Keratinocyte (primary cell): ENCODE measurements at regions not wholly inside any gene's neighbourhood (a gene's known extent, or its start where the extent isn't known, plus 50 kb on each side); places are given as distances from the start of the nearest gene placed in this dataset.

Experiments
- DNase-seq: peaks from one replicate; pipeline ENCODE4 v3.0.0-alpha.2; 2011; ENCODE audit warnings: low read depth, missing footprints, low spot score
- FAIRE-seq: peaks from 2 replicates; lab custom pipeline; 2011; peaks lifted over from hg19 to GRCh38; lab: Jason Lieb, UNC
- H2AFZ ChIP-seq: 2 replicates; pipeline ENCODE4 v1.6.0; 2012; ENCODE audit warnings: low read length, control low read depth, inconsistent platforms; ENCODE audit not compliant: control insufficient read depth
- H3K27ac ChIP-seq: 2 replicates; pipeline ENCODE4 v1.5.1; 2011; ENCODE audit warnings: low read length; ENCODE audit not compliant: control insufficient read depth, insufficient read depth
- H3K27me3 ChIP-seq: 3 replicates; pipeline ENCODE4 v1.6.0; 2011; ENCODE audit warnings: low read length; ENCODE audit not compliant: control insufficient read depth, insufficient read depth; ENCODE audit errors: extremely low read depth
- H3K36me3 ChIP-seq, 2 experiments: 2 replicates in 1 of 2; 3 replicates in 1 of 2; pipeline ENCODE4 v1.5.1; 2011; ENCODE audit warnings: low read length in 2 of 2, mild to moderate bottlenecking in 1 of 2; ENCODE audit not compliant: control insufficient read depth in 2 of 2, insufficient read depth in 2 of 2; ENCODE audit errors: extremely low read depth in 1 of 2
- H3K4me1 ChIP-seq: 3 replicates; pipeline ENCODE4 v1.5.1; 2011; ENCODE audit warnings: low read length; ENCODE audit not compliant: control insufficient read depth, insufficient read depth; ENCODE audit errors: extremely low read depth
- H3K4me2 ChIP-seq: 3 replicates; pipeline ENCODE4 v1.6.0; 2011; ENCODE audit warnings: low read depth, low read length; ENCODE audit not compliant: control insufficient read depth, insufficient read depth; ENCODE audit errors: extremely low read depth
- H3K4me3 ChIP-seq, 3 experiments: fragments of 200-600 bp in 1 of 3; sonication (generic) in 1 of 3; 2 replicates in 2 of 3; 3 replicates in 1 of 3; pipeline ENCODE4 v1.5.1; 2011 to 2016; ENCODE audit warnings: low read length in 3 of 3, mild to moderate bottlenecking in 3 of 3, control low read depth in 2 of 3, inconsistent platforms in 1 of 3, low read depth in 1 of 3, mixed read lengths in 1 of 3, mixed run types in 1 of 3, moderate library complexity in 1 of 3; ENCODE audit not compliant: control insufficient read depth in 2 of 3, insufficient read depth in 2 of 3; ENCODE audit errors: extremely low read depth in 1 of 3
- H3K79me2 ChIP-seq: 2 replicates; pipeline ENCODE4 v1.6.0; 2012; ENCODE audit warnings: low read length; ENCODE audit not compliant: control insufficient read depth, insufficient read depth
- H3K9ac ChIP-seq: 3 replicates; pipeline ENCODE4 v1.6.0; 2011; ENCODE audit warnings: low read length; ENCODE audit not compliant: control insufficient read depth, insufficient read depth; ENCODE audit errors: extremely low read depth
- H3K9me1 ChIP-seq: 3 replicates; pipeline ENCODE4 v1.6.0; 2011; ENCODE audit warnings: low read length; ENCODE audit not compliant: control insufficient read depth, insufficient read depth; ENCODE audit errors: extremely low read depth
- H3K9me3 ChIP-seq: 2 replicates; pipeline ENCODE4 v1.5.1; 2012; ENCODE audit warnings: low read depth, low read length; ENCODE audit not compliant: control insufficient read depth
- H4K20me1 ChIP-seq: 3 replicates; pipeline ENCODE4 v1.6.0; 2011; ENCODE audit warnings: low read length; ENCODE audit not compliant: control insufficient read depth, insufficient read depth; ENCODE audit errors: extremely low read depth
- CTCF ChIP-seq, 3 experiments: IDR thresholded peaks in 1 of 3; conservative IDR thresholded peaks in 1 of 3; optimal IDR thresholded peaks in 1 of 3; 2 replicates in 2 of 3; 3 replicates in 1 of 3; pipeline versions ENCODE3 to v1.5.1; 2011; ENCODE audit warnings: low read length in 3 of 3, mild to moderate bottlenecking in 3 of 3, moderate library complexity in 2 of 3, control low read depth in 1 of 3, inconsistent platforms in 1 of 3; ENCODE audit not compliant: insufficient read depth in 2 of 3; ENCODE audit errors: extremely low read depth in 1 of 3
- EZH2 ChIP-seq: IDR thresholded peaks from one replicate; pipeline ENCODE4 v1.6.1; 2012; ENCODE audit warnings: inconsistent platforms, mild to moderate bottlenecking, low read length, moderate library complexity
- dilution Hi-C: fragments of 300-500 bp; cut with MboI; formaldehyde crosslinking; loops from one replicate; pipeline ENCODE4 v1.7.0; 2020; ENCODE audit warnings: low sequenced_read_pairs; ENCODE audit not compliant: extremely low pct_ligation_motif_present

- Histone ChIP-seq H4K20me1 (no peaks in the 10 kb centered on the region), H3K27ac (no peak overlapping the region), H3K4me2 (no peak overlapping the region), H3K4me3 (no peak overlapping the region), H3K9me3 (no peaks in the 10 kb centered on the region), H3K36me3 (no peaks in the 10 kb centered on the region), H3K9ac (no peak overlapping the region), H3K9me1 (no peaks in the 10 kb centered on the region), H2AFZ (no peak overlapping the region), H3K4me1 (no peaks in the 10 kb centered on the region), H3K27me3 (no peaks in the 10 kb centered on the region), H3K79me2 (no peaks in the 10 kb centered on the region)
- DNase-seq (no peak), FAIRE-seq (no peak)
- TF ChIP-seq CTCF (optimal IDR thresholded peaks at IDR 0.05 in 1 of 3, IDR thresholded peaks at IDR 0.05 in 1 of 3, conservative IDR thresholded peaks at IDR 0.05 in 1 of 3; ENCODE audit: extremely low read depth in 1 of 3, insufficient read depth in 2 of 3, low read length in 3 of 3) = no peak
- TF ChIP-seq EZH2 = no peak
- dilution Hi-C loops = no loop called here
Measured at GRCh38 chr13:59409634-59410200, 754.0 kb downstream of the DIAPH3 start.

- dilution Hi-C loops = no loop called here
- Histone ChIP-seq H3K79me2 (no peaks in the 10 kb centered on the region), H3K4me2 (no peak overlapping the region), H3K9me3 (no peaks in the 10 kb centered on the region), H3K9ac (no peak overlapping the region), H3K27ac (no peak overlapping the region), H3K27me3 (no peaks in the 10 kb centered on the region), H2AFZ (no peak overlapping the region), H4K20me1 (no peaks in the 10 kb centered on the region), H3K4me1 (no peaks in the 10 kb centered on the region), H3K4me3 (no peak overlapping the region), H3K9me1 (no peaks in the 10 kb centered on the region), H3K36me3 (no peaks in the 10 kb centered on the region)
- no peak for DNase-seq
- FAIRE-seq = no peak
- TF ChIP-seq EZH2 (no peak), CTCF (optimal IDR thresholded peaks at IDR 0.05 in 1 of 3, IDR thresholded peaks at IDR 0.05 in 1 of 3, conservative IDR thresholded peaks at IDR 0.05 in 1 of 3; ENCODE audit: extremely low read depth in 1 of 3, insufficient read depth in 2 of 3, low read length in 3 of 3) (no peak)
Measured at GRCh38 chr13:59413126-59413525, 750.6 kb downstream of the DIAPH3 start.
